ENCODE measurements at regions not wholly inside any gene's neighbourhood (a gene's known extent, or its start where the extent isn't known, plus 50 kb on each side); places are given as distances from the start of the nearest gene placed in this dataset.

- Histone ChIP-seq H3K36me3 (ENCODE audit: insufficient read depth, low read length) (no peaks in the 10 kb centered on the region), H4K20me1 (ENCODE audit: insufficient read depth, low read length) (no peaks in the 10 kb centered on the region), H3K79me2 (ENCODE audit: insufficient read depth, low read length) (no peaks in the 10 kb centered on the region), H3K4me1 (ENCODE audit: insufficient read depth, low read length) (no peaks in the 10 kb centered on the region), H3K27me3 (ENCODE audit: insufficient read depth, low read length) (no peaks in the 10 kb centered on the region), H3K9ac (ENCODE audit: low read length) (no peak overlapping the region), H3K4me2 (ENCODE audit: low read length) (no peak overlapping the region), H3K4me3 (ENCODE audit: insufficient read depth, low read depth, low read length) (no peak overlapping the region), H2AFZ (ENCODE audit: low read depth, low read length) (no peak overlapping the region), H3K9me3 (ENCODE audit: insufficient read depth, low read depth, low read length) (no peaks in the 10 kb centered on the region), H3K27ac (ENCODE audit: low read depth, low read length) (no peak overlapping the region)
- H3K27ac Mint-ChIP-seq (ENCODE audit: unreplicated experiment) = no peak overlapping the region
- H3K4me3 Mint-ChIP-seq (ENCODE audit: unreplicated experiment) = no peak overlapping the region
- FAIRE-seq (no peak), DNase-seq (ENCODE audit: low read depth) (no peak)
- no peaks in the 10 kb centered on the region for H3K9me3 Mint-ChIP-seq (ENCODE audit: unreplicated experiment)
- H3K36me3 Mint-ChIP-seq (ENCODE audit: low read depth, unreplicated experiment) = no peaks in the 10 kb centered on the region
- H3K27me3 Mint-ChIP-seq (ENCODE audit: low read depth, unreplicated experiment) = no peaks in the 10 kb centered on the region
- TF ChIP-seq EZH2 (IDR thresholded peaks at IDR 0.05; ENCODE audit: insufficient read depth, low read length) = no peak
- no peak for TF ChIP-seq CTCF (IDR thresholded peaks at IDR 0.05; ENCODE audit: insufficient read depth, low read depth, low read length)
- H3K4me1 Mint-ChIP-seq (ENCODE audit: low read depth, unreplicated experiment) = no peaks in the 10 kb centered on the region
Observed at GRCh38 chr5:84549054-84549453, 164.4 kb upstream of the EDIL3 start.

GRCh38 chr5:84546686-84547085 lies 162.0 kb upstream of the EDIL3 start:
- H3K4me1 ChIP-seq (ENCODE audit: insufficient read depth, low read length) = no peaks in the 10 kb centered on the region
- Mint-ChIP-seq H3K27ac (ENCODE audit: unreplicated experiment) (no peak overlapping the region), H3K36me3 (ENCODE audit: low read depth, unreplicated experiment) (no peaks in the 10 kb centered on the region), H3K4me1 (ENCODE audit: low read depth, unreplicated experiment) (no peaks in the 10 kb centered on the region), H3K27me3 (ENCODE audit: low read depth, unreplicated experiment) (no peaks in the 10 kb centered on the region), H3K4me3 (ENCODE audit: unreplicated experiment) (no peak overlapping the region), H3K9me3 (ENCODE audit: unreplicated experiment) (peaks cover under 1% of the 10 kb centered on the region)
- TF ChIP-seq CTCF (IDR thresholded peaks at IDR 0.05; ENCODE audit: insufficient read depth, low read depth, low read length) (no peak), EZH2 (IDR thresholded peaks at IDR 0.05; ENCODE audit: insufficient read depth, low read length) (no peak)
- H2AFZ ChIP-seq (ENCODE audit: low read depth, low read length) = no peak overlapping the region
- no peak overlapping the region for H3K4me2 ChIP-seq (ENCODE audit: low read length)
- no peak overlapping the region for H3K4me3 ChIP-seq (ENCODE audit: insufficient read depth, low read depth, low read length)
- H3K27ac ChIP-seq (ENCODE audit: low read depth, low read length) = no peak overlapping the region
- H3K79me2 ChIP-seq (ENCODE audit: insufficient read depth, low read length) = no peaks in the 10 kb centered on the region
- no peaks in the 10 kb centered on the region for H3K27me3 ChIP-seq (ENCODE audit: insufficient read depth, low read length)
- no peak overlapping the region for H3K9ac ChIP-seq (ENCODE audit: low read length)
- DNase-seq (ENCODE audit: low read depth) (no peak), FAIRE-seq (no peak)
- no peaks in the 10 kb centered on the region for H3K9me3 ChIP-seq (ENCODE audit: insufficient read depth, low read depth, low read length)
- peaks cover 2% of the 10 kb centered on the region for H3K36me3 ChIP-seq (ENCODE audit: insufficient read depth, low read length)
- no peaks in the 10 kb centered on the region for H4K20me1 ChIP-seq (ENCODE audit: insufficient read depth, low read length)

GRCh38 chr5:84536797-84537196 lies 152.1 kb upstream of the EDIL3 start:
- TF ChIP-seq EZH2 (IDR thresholded peaks at IDR 0.05; ENCODE audit: insufficient read depth, low read length) = no peak
- no peak for TF ChIP-seq CTCF (IDR thresholded peaks at IDR 0.05; ENCODE audit: insufficient read depth, low read depth, low read length)
- H2AFZ ChIP-seq (ENCODE audit: low read depth, low read length) = no peak overlapping the region
- Mint-ChIP-seq H3K4me1 (ENCODE audit: low read depth, unreplicated experiment) (no peaks in the 10 kb centered on the region), H3K36me3 (ENCODE audit: low read depth, unreplicated experiment) (peaks cover 4% of the 10 kb centered on the region), H3K9me3 (ENCODE audit: unreplicated experiment) (peaks cover 10% of the 10 kb centered on the region), H3K4me3 (ENCODE audit: unreplicated experiment) (no peak overlapping the region), H3K27ac (ENCODE audit: unreplicated experiment) (no peak overlapping the region), H3K27me3 (ENCODE audit: low read depth, unreplicated experiment) (no peaks in the 10 kb centered on the region)
- peaks cover 3% of the 10 kb centered on the region for H3K9me3 ChIP-seq (ENCODE audit: insufficient read depth, low read depth, low read length)
- H3K27me3 ChIP-seq (ENCODE audit: insufficient read depth, low read length) = no peaks in the 10 kb centered on the region
- H3K4me2 ChIP-seq (ENCODE audit: low read length) = no peak overlapping the region
- FAIRE-seq (no peak), DNase-seq (ENCODE audit: low read depth) (no peak)
- no peak overlapping the region for H3K9ac ChIP-seq (ENCODE audit: low read length)
- H3K36me3 ChIP-seq (ENCODE audit: insufficient read depth, low read length) = no peaks in the 10 kb centered on the region
- no peaks in the 10 kb centered on the region for H4K20me1 ChIP-seq (ENCODE audit: insufficient read depth, low read length)
- no peaks in the 10 kb centered on the region for H3K79me2 ChIP-seq (ENCODE audit: insufficient read depth, low read length)
- H3K4me1 ChIP-seq (ENCODE audit: insufficient read depth, low read length) = no peaks in the 10 kb centered on the region
- H3K27ac ChIP-seq (ENCODE audit: low read depth, low read length) = no peak overlapping the region
- no peak overlapping the region for H3K4me3 ChIP-seq (ENCODE audit: insufficient read depth, low read depth, low read length)
